ENCODE measurements at regions not wholly inside any gene's neighbourhood (a gene's known extent, or its start where the extent isn't known, plus 50 kb on each side); places are given as distances from the start of the nearest gene placed in this dataset.

DNA sequence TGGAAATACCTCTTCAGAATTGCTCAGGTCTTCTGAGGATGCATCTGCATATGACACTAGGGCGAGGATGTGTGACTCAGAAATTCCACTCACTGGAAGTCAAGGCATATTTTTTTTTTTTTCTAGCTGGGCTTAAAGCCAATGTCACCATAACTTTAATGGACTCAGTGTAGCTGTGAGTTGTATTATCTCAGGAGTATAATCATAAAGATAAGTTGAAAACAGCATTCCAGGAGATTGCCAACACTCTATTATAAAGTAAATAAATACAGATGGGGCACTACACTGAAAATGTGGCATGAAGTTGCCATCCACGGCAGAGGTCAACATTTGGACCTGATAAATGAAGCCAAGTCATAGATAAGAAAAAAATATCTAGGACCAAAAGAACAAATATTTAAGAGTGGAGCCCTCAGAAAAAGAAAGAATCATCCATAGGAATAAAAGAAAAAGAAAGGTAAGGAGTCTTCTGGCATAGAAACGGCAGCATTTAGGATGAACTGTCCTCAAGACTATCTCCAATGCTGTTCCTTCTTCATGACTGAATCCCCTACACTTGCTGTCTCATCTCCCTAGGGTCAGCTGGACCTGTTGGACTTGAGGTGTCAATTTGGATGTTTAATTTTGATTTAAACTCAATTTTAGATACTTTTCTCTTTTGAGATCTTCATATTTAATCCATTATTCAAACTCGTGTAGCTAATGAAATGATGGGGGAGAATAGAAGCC lies 72.9 kb upstream of the CAV2 start:
- no peaks in the 10 kb centered on the region for H3K27me3 ChIP-seq (ENCODE audit: insufficient read depth, low read length)
- no peak overlapping the region for H3K4ac ChIP-seq (ENCODE audit: low read depth, low read length)
- no peak overlapping the region for H3K9ac ChIP-seq (ENCODE audit: extremely low read depth, insufficient read length, low read length)
- TF ChIP-seq, protein P1, sequence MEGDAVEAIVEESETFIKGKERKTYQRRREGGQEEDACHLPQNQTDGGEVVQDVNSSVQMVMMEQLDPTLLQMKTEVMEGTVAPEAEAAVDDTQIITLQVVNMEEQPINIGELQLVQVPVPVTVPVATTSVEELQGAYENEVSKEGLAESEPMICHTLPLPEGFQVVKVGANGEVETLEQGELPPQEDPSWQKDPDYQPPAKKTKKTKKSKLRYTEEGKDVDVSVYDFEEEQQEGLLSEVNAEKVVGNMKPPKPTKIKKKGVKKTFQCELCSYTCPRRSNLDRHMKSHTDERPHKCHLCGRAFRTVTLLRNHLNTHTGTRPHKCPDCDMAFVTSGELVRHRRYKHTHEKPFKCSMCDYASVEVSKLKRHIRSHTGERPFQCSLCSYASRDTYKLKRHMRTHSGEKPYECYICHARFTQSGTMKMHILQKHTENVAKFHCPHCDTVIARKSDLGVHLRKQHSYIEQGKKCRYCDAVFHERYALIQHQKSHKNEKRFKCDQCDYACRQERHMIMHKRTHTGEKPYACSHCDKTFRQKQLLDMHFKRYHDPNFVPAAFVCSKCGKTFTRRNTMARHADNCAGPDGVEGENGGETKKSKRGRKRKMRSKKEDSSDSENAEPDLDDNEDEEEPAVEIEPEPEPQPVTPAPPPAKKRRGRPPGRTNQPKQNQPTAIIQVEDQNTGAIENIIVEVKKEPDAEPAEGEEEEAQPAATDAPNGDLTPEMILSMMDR (conservative IDR thresholded peaks at IDR 0.05), result no peak
- Mint-ChIP-seq H3K9me3 (no peaks in the 10 kb centered on the region), H3K4me1 (peaks cover 9 to 10% of the 10 kb centered on the region in 2 experiments), H3K4me3 (no peak overlapping the region), H3K36me3 (ENCODE audit: insufficient read depth in 1 of 3, low read depth in 3 of 3) (no peaks in the 10 kb centered on the region), H3K27ac (no peak overlapping the region), H3K27me3 (ENCODE audit: low read depth) (no peaks in the 10 kb centered on the region)
- no peak overlapping the region for H3K4me2 ChIP-seq (ENCODE audit: insufficient read depth, insufficient read length, low read length)
- no peak overlapping the region for H3K56ac ChIP-seq (ENCODE audit: insufficient read length, low read depth, low read length)
- no peak overlapping the region for H2BK5ac ChIP-seq (ENCODE audit: insufficient read length, low read length)
- no peak overlapping the region for H2BK20ac ChIP-seq (ENCODE audit: low read depth, low read length, poor library complexity, severe bottlenecking)
- no peak overlapping the region for H3K23ac ChIP-seq (ENCODE audit: insufficient read length, low read depth, low read length)
- no peak overlapping the region for H3T11ph ChIP-seq (ENCODE audit: low read length)
- no peak overlapping the region for H2BK120ac ChIP-seq (ENCODE audit: low read depth, low read length, poor library complexity, severe bottlenecking)
- H3K23me2 ChIP-seq (ENCODE audit: insufficient read length, low read depth, low read length, poor library complexity, severe bottlenecking), result no peaks in the 10 kb centered on the region
- no peaks in the 10 kb centered on the region; the same call in 1 of the 2 replicates for H3K4me1 ChIP-seq (ENCODE audit: insufficient read depth, low read length)
- no peaks in the 10 kb centered on the region for H3K79me2 ChIP-seq (ENCODE audit: insufficient read depth, low read length)
- no peak overlapping the region for H3K18ac ChIP-seq (ENCODE audit: insufficient read length, low read depth, low read length)
- no peak overlapping the region for H2AK5ac ChIP-seq (ENCODE audit: insufficient read length, low read length)
- WGBS (ENCODE audit: extremely low coverage, insufficient read length, low lambda C conversion rate), result no CpG with 5 or more reads among the region's 4 CpGs
- H4K8ac ChIP-seq (replicated peaks; ENCODE audit: insufficient read length, low read depth, low read length), result no peak overlapping the region
- H3K14ac ChIP-seq (ENCODE audit: insufficient read depth, low read length), result no peak overlapping the region
- H4K91ac ChIP-seq (ENCODE audit: insufficient read length, low read depth, low read length), result no peak overlapping the region
- no peaks in the 10 kb centered on the region for H4K20me1 ChIP-seq (ENCODE audit: control insufficient read depth, insufficient read depth, insufficient read length)
- no peak overlapping the region for H2BK15ac ChIP-seq (ENCODE audit: low read depth, low read length)
- H3K9me3 ChIP-seq (ENCODE audit: control insufficient read depth, low read depth, low read length), result no peaks in the 10 kb centered on the region
- H2BK12ac ChIP-seq (ENCODE audit: insufficient read length, low read depth, low read length), result no peak overlapping the region
- no peak overlapping the region for H2AFZ ChIP-seq (ENCODE audit: low read length)
- H3K27ac ChIP-seq (ENCODE audit: insufficient read length, low read depth, low read length), result no peak overlapping the region
- no peak overlapping the region for H4K5ac ChIP-seq (ENCODE audit: insufficient read length, low read depth, low read length)
- no peaks in the 10 kb centered on the region for H3K79me1 ChIP-seq (ENCODE audit: insufficient read depth, low read depth, low read length, poor library complexity, severe bottlenecking)
- DNase-seq, result no peak

Data from H9 (cell line).